ENCODE measurements at regions not wholly inside any gene's neighbourhood (a gene's known extent, or its start where the extent isn't known, plus 50 kb on each side); places are given as distances from the start of the nearest gene placed in this dataset.

GRCh38 chr11:37718431-37718999 lies 1120.5 kb upstream of the RAG2 start:
- DNase-seq, result no peak
- no peaks in the 10 kb centered on the region for H3K36me3 Mint-ChIP-seq (ENCODE audit: low read depth)
- H3K27me3 Mint-ChIP-seq, result no peaks in the 10 kb centered on the region
- no peaks in the 10 kb centered on the region for H3K9me3 Mint-ChIP-seq
- no peak overlapping the region for H3K27ac Mint-ChIP-seq
- intact Hi-C loops (cut with micrococcal nuclease), result no loop called here
- H3K4me3 Mint-ChIP-seq, result no peak overlapping the region
- H3K4me1 Mint-ChIP-seq, result no peaks in the 10 kb centered on the region

- intact Hi-C loops (cut with micrococcal nuclease), result no loop called here
- DNase-seq, result no peak
- Mint-ChIP-seq H3K36me3 (ENCODE audit: low read depth) (no peaks in the 10 kb centered on the region), H3K4me1 (no peaks in the 10 kb centered on the region), H3K27me3 (no peaks in the 10 kb centered on the region), H3K27ac (no peak overlapping the region), H3K9me3 (no peaks in the 10 kb centered on the region), H3K4me3 (no peak overlapping the region)
Measured at GRCh38 chr11:37712251-37712650, 1114.2 kb upstream of the RAG2 start.

- no peak for DNase-seq
- no peaks in the 10 kb centered on the region for H3K36me3 Mint-ChIP-seq (ENCODE audit: low read depth)
- H3K27ac Mint-ChIP-seq, result no peak overlapping the region
- intact Hi-C loops (cut with micrococcal nuclease), result no loop called here
- H3K27me3 Mint-ChIP-seq, result no peaks in the 10 kb centered on the region
- no peak overlapping the region for H3K4me3 Mint-ChIP-seq
- no peaks in the 10 kb centered on the region for H3K9me3 Mint-ChIP-seq
- H3K4me1 Mint-ChIP-seq, result no peaks in the 10 kb centered on the region
Measured at GRCh38 chr11:37710031-37710430, 1112.0 kb upstream of the RAG2 start.

GRCh38 chr11:37704791-37705190 lies 1106.8 kb upstream of the RAG2 start:
- Mint-ChIP-seq H3K4me3 (no peak overlapping the region), H3K9me3 (no peaks in the 10 kb centered on the region), H3K27me3 (no peaks in the 10 kb centered on the region), H3K27ac (no peak overlapping the region), H3K36me3 (ENCODE audit: low read depth) (no peaks in the 10 kb centered on the region), H3K4me1 (no peaks in the 10 kb centered on the region)
- intact Hi-C loops (cut with micrococcal nuclease), result no loop called here
- DNase-seq, result no peak

- Mint-ChIP-seq H3K36me3 (ENCODE audit: low read depth) (no peaks in the 10 kb centered on the region), H3K27ac (no peak overlapping the region), H3K9me3 (peaks cover 10% of the 10 kb centered on the region), H3K27me3 (no peaks in the 10 kb centered on the region), H3K4me3 (no peak overlapping the region), H3K4me1 (no peaks in the 10 kb centered on the region)
- no peak for DNase-seq
- intact Hi-C loops (cut with micrococcal nuclease), result no loop called here
Measured at GRCh38 chr11:37699644-37700043, 1101.6 kb upstream of the RAG2 start.

GRCh38 chr11:37695283-37695682 lies 1097.2 kb upstream of the RAG2 start:
- Mint-ChIP-seq H3K4me3 (no peak overlapping the region), H3K4me1 (no peaks in the 10 kb centered on the region), H3K36me3 (ENCODE audit: low read depth) (no peaks in the 10 kb centered on the region), H3K27ac (no peak overlapping the region), H3K27me3 (no peaks in the 10 kb centered on the region), H3K9me3 (peaks cover 12% of the 10 kb centered on the region)
- intact Hi-C loops (cut with micrococcal nuclease), result no loop called here
- no peak for DNase-seq

GRCh38 chr11:37689951-37690350 lies 1091.9 kb upstream of the RAG2 start:
- H3K4me1 Mint-ChIP-seq, result no peaks in the 10 kb centered on the region
- intact Hi-C loops (cut with micrococcal nuclease), result no loop called here
- H3K36me3 Mint-ChIP-seq (ENCODE audit: low read depth), result no peaks in the 10 kb centered on the region
- no peak overlapping the region for H3K4me3 Mint-ChIP-seq
- DNase-seq, result no peak
- no peaks in the 10 kb centered on the region for H3K27me3 Mint-ChIP-seq
- H3K27ac Mint-ChIP-seq, result no peak overlapping the region
- H3K9me3 Mint-ChIP-seq, result peaks cover 5% of the 10 kb centered on the region

- DNase-seq, result no peak
- H3K27ac Mint-ChIP-seq, result no peak overlapping the region
- no peaks in the 10 kb centered on the region for H3K27me3 Mint-ChIP-seq
- H3K4me3 Mint-ChIP-seq, result no peak overlapping the region
- intact Hi-C loops (cut with micrococcal nuclease), result no loop called here
- no peaks in the 10 kb centered on the region for H3K36me3 Mint-ChIP-seq (ENCODE audit: low read depth)
- H3K4me1 Mint-ChIP-seq, result no peaks in the 10 kb centered on the region
- no peaks in the 10 kb centered on the region for H3K9me3 Mint-ChIP-seq
Measured at GRCh38 chr11:37688456-37688855, 1090.4 kb upstream of the RAG2 start.

- intact Hi-C loops (cut with micrococcal nuclease), result no loop called here
- Mint-ChIP-seq H3K4me3 (no peak overlapping the region), H3K4me1 (no peaks in the 10 kb centered on the region), H3K36me3 (ENCODE audit: low read depth) (no peaks in the 10 kb centered on the region), H3K27me3 (no peaks in the 10 kb centered on the region), H3K9me3 (peaks cover 5% of the 10 kb centered on the region), H3K27ac (no peak overlapping the region)
- no peak for DNase-seq
Measured at GRCh38 chr11:37687130-37687529, 1089.1 kb upstream of the RAG2 start.

- no peak for DNase-seq
- Mint-ChIP-seq H3K4me1 (no peaks in the 10 kb centered on the region), H3K4me3 (no peak overlapping the region), H3K27ac (no peak overlapping the region), H3K27me3 (no peaks in the 10 kb centered on the region), H3K9me3 (peaks cover 3% of the 10 kb centered on the region), H3K36me3 (ENCODE audit: low read depth) (no peaks in the 10 kb centered on the region)
- intact Hi-C loops (cut with micrococcal nuclease), result no loop called here
Measured at GRCh38 chr11:37671321-37671720, 1073.3 kb upstream of the RAG2 start.

- no peak for DNase-seq
- no peak overlapping the region for H3K4me3 Mint-ChIP-seq
Measured at GRCh38 chr11:37666960-37667359, 1068.9 kb upstream of the RAG2 start.

GRCh38 chr11:37657645-37658044 lies 1059.6 kb upstream of the RAG2 start:
- no peak overlapping the region for H3K27ac Mint-ChIP-seq
- no peaks in the 10 kb centered on the region for H3K4me1 Mint-ChIP-seq

More at GRCh38 chr11:37666960-37667359, 1068.9 kb upstream of the RAG2 start:
- intact Hi-C loops (cut with micrococcal nuclease), result no loop called here
- H3K36me3 Mint-ChIP-seq (ENCODE audit: low read depth), result no peaks in the 10 kb centered on the region
- no peaks in the 10 kb centered on the region for H3K4me1 Mint-ChIP-seq
- H3K9me3 Mint-ChIP-seq, result no peaks in the 10 kb centered on the region
- no peaks in the 10 kb centered on the region for H3K27me3 Mint-ChIP-seq
- no peak overlapping the region for H3K27ac Mint-ChIP-seq

GRCh38 chr11:37647767-37648166 lies 1049.7 kb upstream of the RAG2 start:
- Mint-ChIP-seq H3K9me3 (no peaks in the 10 kb centered on the region), H3K27me3 (no peaks in the 10 kb centered on the region), H3K4me3 (no peak overlapping the region), H3K4me1 (no peaks in the 10 kb centered on the region), H3K27ac (no peak overlapping the region), H3K36me3 (ENCODE audit: low read depth) (no peaks in the 10 kb centered on the region)
- intact Hi-C loops (cut with micrococcal nuclease), result no loop called here
- DNase-seq, result no peak

More at GRCh38 chr11:37657645-37658044, 1059.6 kb upstream of the RAG2 start:
- intact Hi-C loops (cut with micrococcal nuclease), result no loop called here
- no peak overlapping the region for H3K4me3 Mint-ChIP-seq
- peaks cover 4% of the 10 kb centered on the region for H3K9me3 Mint-ChIP-seq
- no peaks in the 10 kb centered on the region for H3K27me3 Mint-ChIP-seq
- DNase-seq, result no peak
- no peaks in the 10 kb centered on the region for H3K36me3 Mint-ChIP-seq (ENCODE audit: low read depth)

GRCh38 chr11:37643968-37644367 lies 1045.9 kb upstream of the RAG2 start:
- intact Hi-C loops (cut with micrococcal nuclease), result no loop called here
- no peak for DNase-seq
- Mint-ChIP-seq H3K27me3 (no peaks in the 10 kb centered on the region), H3K9me3 (no peaks in the 10 kb centered on the region), H3K4me3 (no peak overlapping the region), H3K36me3 (ENCODE audit: low read depth) (no peaks in the 10 kb centered on the region), H3K4me1 (no peaks in the 10 kb centered on the region), H3K27ac (no peak overlapping the region)

- Mint-ChIP-seq H3K4me3 (no peak overlapping the region), H3K4me1 (no peaks in the 10 kb centered on the region), H3K27ac (no peak overlapping the region)
Measured at GRCh38 chr11:37642296-37642695, 1044.3 kb upstream of the RAG2 start.

More at GRCh38 chr11:37642296-37642695, 1044.3 kb upstream of the RAG2 start:
- intact Hi-C loops (cut with micrococcal nuclease), result no loop called here
- no peak for DNase-seq
- Mint-ChIP-seq H3K9me3 (no peaks in the 10 kb centered on the region), H3K27me3 (no peaks in the 10 kb centered on the region), H3K36me3 (ENCODE audit: low read depth) (no peaks in the 10 kb centered on the region)
